ENCODE measurements at regions not wholly inside any gene's neighbourhood (a gene's known extent, or its start where the extent isn't known, plus 50 kb on each side); places are given as distances from the start of the nearest gene placed in this dataset.

- DNase-seq (ENCODE audit: low read depth, low spot score) = no peak
- H3K4me1 ChIP-seq (ENCODE audit: insufficient read depth, insufficient read length) = no peaks in the 10 kb centered on the region
- TF ChIP-seq YY1 (IDR thresholded peaks at IDR 0.05; ENCODE audit: insufficient read depth, insufficient read length) (no peak), ZNF274 (IDR thresholded peaks at IDR 0.05; ENCODE audit: low read depth, low read length) (no peak), SUZ12 (IDR thresholded peaks at IDR 0.05; ENCODE audit: extremely low read depth, insufficient read depth, insufficient read length) (no peak)
- H3K9me3 ChIP-seq (ENCODE audit: insufficient read depth, low read length) = peaks cover 26% of the 10 kb centered on the region; the same call in 1 of the 2 replicates
- no peak overlapping the region for H3K9ac ChIP-seq (ENCODE audit: insufficient read length, low read depth)
- H3K4me3 ChIP-seq (ENCODE audit: insufficient read length, low read depth) = no peak overlapping the region
- H3K36me3 ChIP-seq (ENCODE audit: insufficient read depth, insufficient read length, low read length) = no peaks in the 10 kb centered on the region
- no peaks in the 10 kb centered on the region for H3K27me3 ChIP-seq (ENCODE audit: insufficient read depth, insufficient read length)
Measured at GRCh38 chr7:156560696-156561095, 79.9 kb upstream of the RNF32 start.

- Histone ChIP-seq H3K9ac (ENCODE audit: insufficient read length, low read depth) (no peak overlapping the region), H3K4me3 (ENCODE audit: insufficient read length, low read depth) (no peak overlapping the region), H3K4me1 (ENCODE audit: insufficient read depth, insufficient read length) (no peaks in the 10 kb centered on the region), H3K27me3 (ENCODE audit: insufficient read depth, insufficient read length) (no peaks in the 10 kb centered on the region), H3K9me3 (ENCODE audit: insufficient read depth, low read length) (peaks cover 20% of the 10 kb centered on the region; the same call in 1 of the 2 replicates), H3K36me3 (ENCODE audit: insufficient read depth, insufficient read length, low read length) (no peaks in the 10 kb centered on the region)
- no peak for DNase-seq (ENCODE audit: low read depth, low spot score)
- TF ChIP-seq SUZ12 (IDR thresholded peaks at IDR 0.05; ENCODE audit: extremely low read depth, insufficient read depth, insufficient read length) (no peak), YY1 (IDR thresholded peaks at IDR 0.05; ENCODE audit: insufficient read depth, insufficient read length) (no peak), ZNF274 (IDR thresholded peaks at IDR 0.05; ENCODE audit: low read depth, low read length) (no peak)
Measured at GRCh38 chr7:156560075-156560474, 80.5 kb upstream of the RNF32 start.

GRCh38 chr7:156559001-156559400 lies 81.6 kb upstream of the RNF32 start:
- Histone ChIP-seq H3K27me3 (ENCODE audit: insufficient read depth, insufficient read length) (no peaks in the 10 kb centered on the region), H3K4me3 (ENCODE audit: insufficient read length, low read depth) (no peak overlapping the region), H3K9me3 (ENCODE audit: insufficient read depth, low read length) (peaks cover 10% of the 10 kb centered on the region; the same call in 1 of the 2 replicates), H3K36me3 (ENCODE audit: insufficient read depth, insufficient read length, low read length) (no peaks in the 10 kb centered on the region), H3K9ac (ENCODE audit: insufficient read length, low read depth) (no peak overlapping the region), H3K4me1 (ENCODE audit: insufficient read depth, insufficient read length) (no peaks in the 10 kb centered on the region)
- no peak for TF ChIP-seq ZNF274 (IDR thresholded peaks at IDR 0.05; ENCODE audit: low read depth, low read length)
- no peak for TF ChIP-seq SUZ12 (IDR thresholded peaks at IDR 0.05; ENCODE audit: extremely low read depth, insufficient read depth, insufficient read length)
- TF ChIP-seq YY1 (IDR thresholded peaks at IDR 0.05; ENCODE audit: insufficient read depth, insufficient read length) = no peak
- DNase-seq (ENCODE audit: low read depth, low spot score) = no peak

- Histone ChIP-seq H3K36me3 (ENCODE audit: insufficient read depth, insufficient read length, low read length) (no peaks in the 10 kb centered on the region), H3K27me3 (ENCODE audit: insufficient read depth, insufficient read length) (no peaks in the 10 kb centered on the region)
- no peak for DNase-seq (ENCODE audit: low read depth, low spot score)
Measured at GRCh38 chr7:156558198-156558597, 82.4 kb upstream of the RNF32 start.

GRCh38 chr7:156556083-156556482 lies 84.5 kb upstream of the RNF32 start:
- H3K9ac ChIP-seq (ENCODE audit: insufficient read length, low read depth) = no peak overlapping the region
- H3K9me3 ChIP-seq (ENCODE audit: insufficient read depth, low read length) = no peaks in the 10 kb centered on the region
- H3K27me3 ChIP-seq (ENCODE audit: insufficient read depth, insufficient read length) = no peaks in the 10 kb centered on the region
- TF ChIP-seq ZNF274 (IDR thresholded peaks at IDR 0.05; ENCODE audit: low read depth, low read length) (no peak), YY1 (IDR thresholded peaks at IDR 0.05; ENCODE audit: insufficient read depth, insufficient read length) (no peak), SUZ12 (IDR thresholded peaks at IDR 0.05; ENCODE audit: extremely low read depth, insufficient read depth, insufficient read length) (no peak)
- H3K4me1 ChIP-seq (ENCODE audit: insufficient read depth, insufficient read length) = no peaks in the 10 kb centered on the region
- no peaks in the 10 kb centered on the region for H3K36me3 ChIP-seq (ENCODE audit: insufficient read depth, insufficient read length, low read length)
- no peak overlapping the region for H3K4me3 ChIP-seq (ENCODE audit: insufficient read length, low read depth)
- DNase-seq (ENCODE audit: low read depth, low spot score) = no peak

More at GRCh38 chr7:156558198-156558597, 82.4 kb upstream of the RNF32 start:
- Histone ChIP-seq H3K4me1 (ENCODE audit: insufficient read depth, insufficient read length) (no peaks in the 10 kb centered on the region), H3K9me3 (ENCODE audit: insufficient read depth, low read length) (0 out of 2 replicates have a peak, but pooled peaks cover 5% of the 10 kb centered on the region), H3K4me3 (ENCODE audit: insufficient read length, low read depth) (no peak overlapping the region), H3K9ac (ENCODE audit: insufficient read length, low read depth) (no peak overlapping the region)
- TF ChIP-seq SUZ12 (IDR thresholded peaks at IDR 0.05; ENCODE audit: extremely low read depth, insufficient read depth, insufficient read length) (no peak), YY1 (IDR thresholded peaks at IDR 0.05; ENCODE audit: insufficient read depth, insufficient read length) (no peak), ZNF274 (IDR thresholded peaks at IDR 0.05; ENCODE audit: low read depth, low read length) (no peak)

GRCh38 chr7:156554488-156554887 lies 86.1 kb upstream of the RNF32 start:
- H3K27me3 ChIP-seq (ENCODE audit: insufficient read depth, insufficient read length) = no peaks in the 10 kb centered on the region
- H3K36me3 ChIP-seq (ENCODE audit: insufficient read depth, insufficient read length, low read length) = no peaks in the 10 kb centered on the region
- no peaks in the 10 kb centered on the region for H3K9me3 ChIP-seq (ENCODE audit: insufficient read depth, low read length)
- DNase-seq (ENCODE audit: low read depth, low spot score) = no peak
- H3K4me1 ChIP-seq (ENCODE audit: insufficient read depth, insufficient read length) = no peaks in the 10 kb centered on the region
- H3K4me3 ChIP-seq (ENCODE audit: insufficient read length, low read depth) = no peak overlapping the region
- H3K9ac ChIP-seq (ENCODE audit: insufficient read length, low read depth) = no peak overlapping the region
- TF ChIP-seq YY1 (IDR thresholded peaks at IDR 0.05; ENCODE audit: insufficient read depth, insufficient read length) (no peak), SUZ12 (IDR thresholded peaks at IDR 0.05; ENCODE audit: extremely low read depth, insufficient read depth, insufficient read length) (no peak), ZNF274 (IDR thresholded peaks at IDR 0.05; ENCODE audit: low read depth, low read length) (no peak)

DNA sequence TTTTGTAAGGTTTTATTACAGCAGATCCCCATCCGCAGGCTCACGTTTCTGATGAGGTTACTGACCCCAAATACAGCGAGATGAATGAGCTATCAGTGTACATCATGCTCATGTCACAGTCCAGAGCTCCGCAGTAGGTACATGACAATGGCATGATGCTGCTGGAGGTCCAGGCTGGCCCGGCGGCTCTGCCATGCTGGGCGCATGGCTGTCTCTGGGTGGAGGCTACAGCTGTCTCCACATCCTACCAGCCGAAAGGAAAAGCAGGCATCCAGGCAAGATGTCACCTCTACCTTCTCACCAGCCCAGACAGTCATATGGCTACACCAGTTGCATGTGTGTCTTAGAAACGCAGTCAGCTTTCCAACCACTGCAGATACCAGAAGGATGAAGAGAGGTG lies 90.9 kb upstream of the RNF32 start:
- no peaks in the 10 kb centered on the region for H3K27me3 ChIP-seq (ENCODE audit: insufficient read depth, insufficient read length)
- no peaks in the 10 kb centered on the region for H3K36me3 ChIP-seq (ENCODE audit: insufficient read depth, insufficient read length, low read length)
- no peak overlapping the region for H3K9ac ChIP-seq (ENCODE audit: insufficient read length, low read depth)
- DNase-seq (ENCODE audit: low read depth, low spot score) = no peak
- peaks cover 2% of the 10 kb centered on the region for H3K4me1 ChIP-seq (ENCODE audit: insufficient read depth, insufficient read length)
- no peak overlapping the region for H3K4me3 ChIP-seq (ENCODE audit: insufficient read length, low read depth)
- TF ChIP-seq YY1 (IDR thresholded peaks at IDR 0.05; ENCODE audit: insufficient read depth, insufficient read length) (no peak), SUZ12 (IDR thresholded peaks at IDR 0.05; ENCODE audit: extremely low read depth, insufficient read depth, insufficient read length) (no peak), ZNF274 (IDR thresholded peaks at IDR 0.05; ENCODE audit: low read depth, low read length) (no peak)
- H3K9me3 ChIP-seq (ENCODE audit: insufficient read depth, low read length) = no peaks in the 10 kb centered on the region
